ENCODE measurements at regions not wholly inside any gene's neighbourhood (a gene's known extent, or its start where the extent isn't known, plus 50 kb on each side); places are given as distances from the start of the nearest gene placed in this dataset.

DNA sequence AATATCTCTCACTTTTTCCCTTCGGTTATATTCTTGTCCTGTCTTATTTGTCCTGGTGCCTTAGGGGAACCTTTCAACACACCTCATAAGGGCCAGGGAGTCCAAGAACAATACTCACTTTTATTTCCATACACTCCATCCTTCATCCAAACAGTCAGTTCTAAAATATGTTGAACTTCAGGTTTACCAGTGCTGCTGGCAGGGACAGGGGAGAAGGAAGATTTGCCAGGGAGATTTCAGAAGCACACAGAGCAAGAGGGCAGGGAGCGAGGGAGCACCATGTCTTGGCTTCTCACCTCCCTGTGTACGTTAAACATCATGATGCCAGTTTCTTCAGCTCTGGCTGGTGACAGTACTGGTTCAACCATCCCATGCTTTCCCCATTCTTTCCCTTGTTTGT is 631.1 kb upstream of the FAT1 start:
- TF ChIP-seq CTCF (IDR thresholded peaks at IDR 0.05), result no peak
- Mint-ChIP-seq H3K36me3 (ENCODE audit: low read depth) (no peaks in the 10 kb centered on the region), H3K4me1 (no peaks in the 10 kb centered on the region), H3K27ac (no peak overlapping the region), H3K9me3 (peaks cover 7% of the 10 kb centered on the region), H3K27me3 (no peaks in the 10 kb centered on the region), H3K4me3 (no peak overlapping the region)
- DNase-seq (no peak), ATAC-seq (ENCODE audit: low read depth) (no peak)
- ChIA-PET POLR2A (no interaction called here), CTCF (no interaction called here)
- intact Hi-C loops (cut with micrococcal nuclease), result no loop called here

DNA sequence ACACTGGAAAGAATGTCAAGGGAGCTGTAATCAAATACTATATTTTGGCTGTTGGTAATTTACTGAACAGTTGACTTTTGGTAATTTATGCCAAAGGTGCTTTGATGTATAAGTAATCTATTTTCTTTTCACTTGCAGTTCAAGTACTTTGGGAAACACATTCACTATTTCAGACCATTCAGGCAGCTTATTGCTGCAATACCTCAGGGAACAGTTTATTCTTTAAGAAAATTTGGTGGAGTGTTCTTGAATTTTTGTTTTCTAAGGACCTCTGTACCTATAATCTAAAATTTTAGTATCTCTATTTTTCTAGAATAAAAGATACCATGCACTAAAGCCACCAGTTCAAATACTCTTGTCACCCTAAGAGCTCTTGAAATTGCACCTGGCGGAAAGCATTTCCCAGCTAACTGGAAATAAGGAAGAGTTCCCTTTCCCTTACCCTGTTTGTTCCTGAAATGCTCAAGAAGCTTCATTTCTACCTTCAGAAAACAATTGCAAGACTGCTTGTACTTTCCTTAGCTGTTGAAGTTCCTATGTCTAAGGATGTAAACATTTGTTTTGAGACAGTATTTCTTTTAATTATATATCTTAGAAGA is 633.5 kb upstream of the FAT1 start:
- TF ChIP-seq CTCF (IDR thresholded peaks at IDR 0.05), result no peak

GRCh38 chr4:187357821-187358220 is 634.2 kb upstream of the FAT1 start:
- ChIA-PET CTCF (no interaction called here), POLR2A (no interaction called here)
- no peaks in the 10 kb centered on the region for H3K4me1 Mint-ChIP-seq
- no peak for TF ChIP-seq CTCF (IDR thresholded peaks at IDR 0.05)
- intact Hi-C loops (cut with micrococcal nuclease), result no loop called here
- no peaks in the 10 kb centered on the region for H3K27me3 Mint-ChIP-seq
- ATAC-seq (ENCODE audit: low read depth) (no peak), DNase-seq (no peak)
- no peaks in the 10 kb centered on the region for H3K36me3 Mint-ChIP-seq (ENCODE audit: low read depth)
- H3K27ac Mint-ChIP-seq, result no peak overlapping the region
- H3K4me3 Mint-ChIP-seq, result no peak overlapping the region
- peaks cover 7% of the 10 kb centered on the region for H3K9me3 Mint-ChIP-seq

More for the DNA sequence above, 633.5 kb upstream of the FAT1 start:
- no peak overlapping the region for H3K27ac Mint-ChIP-seq
- H3K4me3 Mint-ChIP-seq, result no peak overlapping the region
- CTCF ChIA-PET, result no interaction called here
- POLR2A ChIA-PET, result no interaction called here
- no peak for DNase-seq
- H3K36me3 Mint-ChIP-seq (ENCODE audit: low read depth), result no peaks in the 10 kb centered on the region
- intact Hi-C loops (cut with micrococcal nuclease), result no loop called here
- ATAC-seq (ENCODE audit: low read depth), result no peak
- no peaks in the 10 kb centered on the region for H3K4me1 Mint-ChIP-seq
- H3K27me3 Mint-ChIP-seq, result no peaks in the 10 kb centered on the region
- H3K9me3 Mint-ChIP-seq, result peaks cover 7% of the 10 kb centered on the region

DNA sequence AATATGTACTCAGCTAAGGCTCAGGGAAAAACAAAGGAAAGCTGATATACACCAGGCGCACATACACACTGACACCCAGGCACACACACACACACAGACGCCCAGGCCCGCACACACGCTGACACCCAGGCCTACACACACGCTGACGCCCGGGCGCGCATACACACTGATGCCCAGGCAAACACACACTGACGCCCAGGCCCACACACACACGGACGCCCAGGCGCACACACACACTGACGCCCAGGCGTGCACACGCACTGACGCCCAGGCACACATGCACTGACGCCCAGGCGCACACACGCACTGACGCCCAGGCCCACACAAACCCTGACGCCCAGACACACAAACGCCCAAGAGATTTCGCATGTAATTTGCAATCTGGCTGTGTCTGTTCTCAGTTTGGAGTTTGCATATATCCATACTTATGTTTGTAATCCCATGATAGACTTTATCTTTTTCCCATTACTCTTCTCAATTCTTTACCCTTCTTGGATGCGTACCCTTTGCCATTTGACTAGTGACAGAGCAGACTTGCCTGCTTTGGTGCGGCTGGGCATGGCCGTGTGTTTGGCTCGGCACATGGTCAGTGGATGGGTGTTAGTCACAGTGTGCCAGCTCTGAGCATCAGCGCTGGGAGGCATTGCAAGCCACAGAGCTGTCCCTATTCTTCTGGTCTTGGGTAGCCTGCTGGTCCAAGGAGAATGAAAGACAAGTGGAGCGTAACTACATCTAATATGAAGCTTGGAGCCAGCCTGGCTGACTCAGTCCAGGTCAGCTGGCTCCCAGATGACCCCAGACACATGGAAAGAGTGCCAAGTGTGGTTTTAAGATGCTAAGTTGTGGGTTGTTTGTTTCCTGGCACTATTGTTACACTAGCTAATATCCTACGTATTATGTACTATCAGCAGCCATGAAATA is 632.4 kb upstream of the ZFP42 start:
- H3K9me3 Mint-ChIP-seq, result peaks cover 4% of the 10 kb centered on the region
- CTCF ChIA-PET, result no interaction called here

More for the DNA sequence above, 632.4 kb upstream of the ZFP42 start:
- Mint-ChIP-seq H3K27me3 (no peaks in the 10 kb centered on the region), H3K36me3 (ENCODE audit: low read depth) (no peaks in the 10 kb centered on the region), H3K4me1 (no peaks in the 10 kb centered on the region), H3K4me3 (no peak overlapping the region), H3K27ac (no peak overlapping the region)
- POLR2A ChIA-PET, result no interaction called here
- no peak for ATAC-seq (ENCODE audit: low read depth)
- no peak for TF ChIP-seq CTCF (IDR thresholded peaks at IDR 0.05)
- intact Hi-C loops (cut with micrococcal nuclease), result no loop called here
- no peak for DNase-seq
